Right atrium auricular region (tissue), 2 donors: ENCODE measurements at regions not wholly inside any gene's neighbourhood (a gene's known extent, or its start where the extent isn't known, plus 50 kb on each side); places are given as distances from the start of the nearest gene placed in this dataset.
"Not testable (repeated sequence)": the region's sequence is repeated elsewhere in the genome, so short reads cannot be mapped to it uniquely, and the experiment has no call there.

Experiments used
- DNase-seq: peaks from one replicate; pipeline ENCODE4 v3.0.0-alpha.2; 2019; ENCODE audit warnings: low spot score
- H3K27ac ChIP-seq, 2 donors: fragments of 200-600 bp; sonication (generic); 1 replicate in 1 of 2; 2 replicates in 1 of 2; pipeline ENCODE4 v1.5.1; 2016 to 2019
- H3K27me3 ChIP-seq, 2 donors: fragments of 200-600 bp; sonication (generic); one replicate each; pipeline versions ENCODE4 v1.5.1 to v1.6.0; 2017 to 2019
- H3K36me3 ChIP-seq: fragments of 200-600 bp; sonication (generic); one replicate; pipeline ENCODE4 v1.5.1; 2016
- H3K4me1 ChIP-seq, 2 donors: fragments of 200-600 bp; sonication (generic); one replicate each; pipeline versions ENCODE4 v1.5.1 to v1.6.0; 2017 to 2019
- H3K4me3 ChIP-seq, 2 donors: fragments of 200-600 bp; sonication (generic); 1 replicate in 1 of 2; 2 replicates in 1 of 2; pipeline ENCODE4 v1.5.1; 2017 to 2019; ENCODE audit warnings: mild to moderate bottlenecking in 1 of 2, moderate library complexity in 1 of 2
- H3K9me3 ChIP-seq, 2 donors: fragments of 200-600 bp; sonication (generic); one replicate each; pipeline ENCODE4 v1.5.1; 2019
- TF ChIP-seq, protein P1 (sequence below), 2 donors: fragments of 200-600 bp; sonication (generic); IDR thresholded peaks; one replicate each; pipeline ENCODE4 v1.5.1; 2019; ENCODE audit warnings: antibody characterized with exemption in 2 of 2

DNA sequence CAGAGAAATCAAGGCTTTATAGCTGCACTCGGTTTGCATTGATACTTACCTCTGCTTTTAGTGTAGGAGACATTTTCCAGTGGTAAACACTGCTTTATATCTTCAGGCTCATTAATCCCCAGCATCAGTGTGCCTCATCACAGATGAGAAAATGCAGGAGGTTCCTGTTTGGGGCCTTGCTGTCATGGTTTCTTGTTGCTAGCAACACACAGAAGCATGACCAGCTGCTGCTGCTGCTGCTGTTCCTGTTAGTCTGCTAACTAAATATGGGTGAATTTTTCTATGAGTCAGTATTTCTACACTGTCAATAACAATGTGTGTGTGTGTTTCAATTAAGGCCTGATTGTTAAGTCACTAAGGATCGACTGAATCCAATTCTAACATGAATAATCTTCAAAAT is 85.8 kb upstream of the RGS1 start:
- TF ChIP-seq, protein P1, sequence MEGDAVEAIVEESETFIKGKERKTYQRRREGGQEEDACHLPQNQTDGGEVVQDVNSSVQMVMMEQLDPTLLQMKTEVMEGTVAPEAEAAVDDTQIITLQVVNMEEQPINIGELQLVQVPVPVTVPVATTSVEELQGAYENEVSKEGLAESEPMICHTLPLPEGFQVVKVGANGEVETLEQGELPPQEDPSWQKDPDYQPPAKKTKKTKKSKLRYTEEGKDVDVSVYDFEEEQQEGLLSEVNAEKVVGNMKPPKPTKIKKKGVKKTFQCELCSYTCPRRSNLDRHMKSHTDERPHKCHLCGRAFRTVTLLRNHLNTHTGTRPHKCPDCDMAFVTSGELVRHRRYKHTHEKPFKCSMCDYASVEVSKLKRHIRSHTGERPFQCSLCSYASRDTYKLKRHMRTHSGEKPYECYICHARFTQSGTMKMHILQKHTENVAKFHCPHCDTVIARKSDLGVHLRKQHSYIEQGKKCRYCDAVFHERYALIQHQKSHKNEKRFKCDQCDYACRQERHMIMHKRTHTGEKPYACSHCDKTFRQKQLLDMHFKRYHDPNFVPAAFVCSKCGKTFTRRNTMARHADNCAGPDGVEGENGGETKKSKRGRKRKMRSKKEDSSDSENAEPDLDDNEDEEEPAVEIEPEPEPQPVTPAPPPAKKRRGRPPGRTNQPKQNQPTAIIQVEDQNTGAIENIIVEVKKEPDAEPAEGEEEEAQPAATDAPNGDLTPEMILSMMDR (IDR thresholded peaks at IDR 0.05): no peak
- Histone ChIP-seq H3K4me3 (no peak overlapping the region), H3K27me3 (no peaks in the 10 kb centered on the region), H3K36me3 (no peaks in the 10 kb centered on the region), H3K27ac (peak overlapping the region; percentile 39 to 57), H3K9me3 (no peaks in the 10 kb centered on the region), H3K4me1 (peaks cover 0 to 19% of the 10 kb centered on the region in 2 donors)
- DNase-seq: peak; percentile 69

DNA sequence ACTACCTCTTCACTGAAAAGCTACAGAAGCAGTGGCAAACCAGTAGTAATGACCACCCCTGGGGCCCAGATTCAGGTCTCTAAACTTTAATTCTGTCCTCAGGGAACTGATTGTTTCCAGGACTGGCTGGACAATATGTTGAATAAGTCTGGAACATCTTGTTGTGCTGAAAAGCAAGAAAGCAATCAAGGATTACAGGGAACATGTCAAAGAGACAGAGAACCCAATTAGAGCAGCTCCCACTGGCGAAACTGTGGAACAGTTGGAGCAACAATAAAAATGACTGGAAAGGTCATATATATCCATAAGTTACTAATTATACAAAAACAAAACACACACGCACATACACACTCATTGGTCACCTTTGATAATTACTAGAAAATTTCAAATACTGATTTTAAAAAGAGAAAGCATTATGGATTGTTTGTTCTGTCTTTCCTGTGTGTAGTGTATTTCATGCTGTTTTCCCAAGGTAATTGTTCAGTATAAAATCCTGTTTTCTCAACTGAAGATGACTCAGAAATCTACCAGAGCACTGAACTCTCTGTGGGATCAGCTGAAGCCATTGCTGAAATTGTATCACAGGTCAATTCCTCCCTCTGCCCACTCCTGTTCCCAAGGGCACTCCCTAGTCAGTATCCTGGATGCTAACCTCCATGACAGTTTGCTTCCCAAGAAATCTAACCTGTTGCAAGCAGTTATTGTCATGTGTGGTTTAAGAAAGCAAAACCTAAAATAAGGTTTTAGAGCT is 83.6 kb upstream of the RGS1 start:
- Histone ChIP-seq H3K36me3 (no peaks in the 10 kb centered on the region), H3K27me3 (no peaks in the 10 kb centered on the region), H3K27ac (no peak overlapping the region), H3K9me3 (no peaks in the 10 kb centered on the region), H3K4me1 (peaks cover 0 to 14% of the 10 kb centered on the region in 2 donors), H3K4me3 (no peak overlapping the region)
- DNase-seq: no peak
- TF ChIP-seq, protein P1 (IDR thresholded peaks at IDR 0.05): no peak

DNA sequence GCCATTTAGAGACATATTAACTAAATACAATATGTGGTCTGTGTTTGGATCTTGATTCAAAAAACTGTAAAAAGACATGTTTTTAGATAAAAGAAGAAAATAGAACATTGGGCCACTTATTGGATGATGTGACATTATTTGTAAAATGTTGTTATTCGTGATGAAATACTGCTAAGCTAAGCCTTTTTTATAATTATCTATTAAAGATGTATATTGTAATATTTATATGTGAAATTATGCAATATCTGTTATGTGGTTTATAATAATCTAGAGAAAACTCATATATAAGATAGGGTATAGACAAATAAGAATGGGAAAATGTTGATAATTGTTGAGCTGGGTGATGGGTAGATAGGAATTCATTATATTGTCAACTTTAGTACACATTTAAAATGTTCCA is 82.0 kb upstream of the RGS1 start:
- no peaks in the 10 kb centered on the region for H3K27me3 ChIP-seq
- DNase-seq: no peak
- no peaks in the 10 kb centered on the region for H3K9me3 ChIP-seq
- H3K4me3 ChIP-seq: no peak overlapping the region
- peaks cover 0 to 13% of the 10 kb centered on the region in 2 donors for H3K4me1 ChIP-seq
- TF ChIP-seq, protein P1 (IDR thresholded peaks at IDR 0.05): no peak
- H3K36me3 ChIP-seq: no peaks in the 10 kb centered on the region
- no peak overlapping the region for H3K27ac ChIP-seq

DNA sequence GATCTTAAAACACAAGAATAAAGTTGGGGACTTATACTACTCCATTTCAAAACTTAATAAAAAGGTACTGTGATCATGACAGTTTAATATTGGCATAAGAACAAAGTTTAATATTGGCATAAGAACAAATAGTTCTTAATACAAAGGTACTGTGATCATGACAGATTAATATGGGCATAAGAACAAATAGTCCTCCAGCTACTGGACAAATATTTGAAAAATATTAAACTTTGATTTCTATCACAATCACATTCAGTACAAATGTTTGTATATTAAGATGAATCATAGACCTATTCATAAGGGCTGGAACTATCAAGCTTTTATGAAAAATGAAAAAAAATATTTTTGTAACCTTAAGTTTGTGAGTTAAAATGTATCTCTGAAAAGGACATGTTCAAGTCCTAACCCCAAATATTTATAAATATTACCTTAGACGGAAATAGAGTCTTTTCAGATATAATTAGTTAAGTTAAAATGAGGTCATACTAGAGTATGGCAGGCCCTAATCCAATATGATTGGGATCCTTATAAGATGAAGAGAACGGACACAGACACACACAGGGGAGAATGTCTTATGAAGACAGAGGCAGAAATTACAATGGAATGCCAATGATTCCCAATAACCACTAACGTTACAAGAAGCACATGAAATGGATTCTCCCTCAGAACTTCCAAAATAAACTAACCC is 79.1 kb upstream of the RGS1 start:
- Histone ChIP-seq H3K4me1 (no peaks in the 10 kb centered on the region), H3K36me3 (no peaks in the 10 kb centered on the region), H3K9me3 (no peaks in the 10 kb centered on the region), H3K27me3 (no peaks in the 10 kb centered on the region), H3K4me3 (no peak overlapping the region), H3K27ac (no peak overlapping the region)
- TF ChIP-seq, protein P1 (IDR thresholded peaks at IDR 0.05): no peak
- no peak for DNase-seq

DNA sequence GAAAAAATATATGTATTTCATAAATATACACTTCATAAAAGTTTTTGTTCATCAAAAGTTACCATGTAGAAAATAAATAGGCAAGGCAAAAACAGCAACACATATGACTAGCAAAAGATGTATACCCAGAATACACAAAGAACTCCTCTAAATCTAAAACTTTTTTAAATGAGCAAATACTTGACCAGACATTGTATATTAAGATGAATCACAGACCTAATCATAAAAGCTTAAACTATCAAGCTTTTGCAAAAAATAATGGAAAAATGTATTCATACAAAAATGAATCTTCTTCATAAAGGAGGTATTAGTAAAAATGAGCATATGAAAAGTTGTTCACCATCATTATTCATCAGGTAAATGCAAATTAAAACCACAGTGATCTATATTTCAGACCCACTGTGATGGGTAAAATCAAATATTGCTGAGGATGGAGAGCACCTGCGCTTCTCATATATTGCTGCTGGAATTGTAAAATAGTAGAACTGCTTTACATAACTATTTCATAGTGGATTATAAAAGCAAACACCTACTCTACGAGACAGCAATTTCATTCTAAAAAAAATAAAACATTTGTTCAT is 78.3 kb upstream of the RGS1 start:
- Histone ChIP-seq H3K27me3 (no peaks in the 10 kb centered on the region), H3K9me3 (no peaks in the 10 kb centered on the region), H3K4me1 (no peaks in the 10 kb centered on the region), H3K4me3 (no peak overlapping the region), H3K36me3 (no peaks in the 10 kb centered on the region), H3K27ac (no peak overlapping the region)
- TF ChIP-seq, protein P1 (IDR thresholded peaks at IDR 0.05): no peak
- DNase-seq: no peak

DNA sequence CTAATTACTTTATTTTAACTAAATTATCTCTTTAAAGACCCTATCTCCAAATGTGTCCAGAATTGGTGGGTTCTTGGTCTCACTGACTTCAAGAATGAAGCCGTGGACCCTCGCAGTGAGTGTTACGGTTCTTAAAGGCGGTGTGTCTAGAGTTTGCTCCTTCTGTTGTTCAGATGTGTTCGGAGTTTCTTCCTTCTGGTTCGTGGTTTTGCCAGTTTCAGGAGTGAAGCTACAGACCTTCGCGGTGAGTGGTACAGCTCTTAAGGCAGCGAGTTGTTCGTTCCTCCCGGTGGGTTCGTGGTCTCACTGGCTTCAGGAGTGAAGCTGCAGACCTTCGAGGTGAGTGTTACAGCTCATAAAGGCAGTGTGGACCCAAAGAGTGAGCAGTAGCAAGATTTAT is 77.5 kb upstream of the RGS1 start:
- H3K36me3 ChIP-seq, H3K27me3 ChIP-seq, DNase-seq, H3K4me1 ChIP-seq, H3K27ac ChIP-seq, H3K9me3 ChIP-seq, H3K4me3 ChIP-seq: not testable (repeated sequence)

DNA sequence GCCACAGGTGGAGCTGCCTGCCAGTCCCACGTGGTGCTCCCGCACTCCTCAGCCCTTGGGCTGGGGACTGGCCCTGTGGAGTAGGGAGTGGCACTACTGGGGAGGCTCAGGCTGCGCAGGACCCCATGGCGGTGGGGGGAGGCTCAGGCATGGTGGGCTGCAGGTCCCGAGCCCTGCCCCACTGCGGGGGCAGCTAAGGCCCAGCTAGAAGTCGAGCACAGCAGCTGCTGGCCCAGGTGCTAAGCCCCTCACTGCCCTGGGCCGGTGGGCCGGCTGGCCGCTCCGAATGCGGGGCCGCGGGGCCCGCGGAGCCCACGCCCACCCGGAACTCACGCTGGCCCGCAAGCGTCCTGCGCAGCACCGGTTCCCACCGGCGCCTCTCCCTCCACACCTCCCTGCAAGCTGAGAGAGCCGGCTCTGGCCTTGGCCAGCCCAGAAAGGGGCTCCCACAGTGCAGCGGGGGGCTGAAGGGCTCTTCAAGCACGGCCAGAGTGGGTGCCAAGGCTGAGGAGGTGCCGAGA is 76.5 kb upstream of the RGS1 start:
- not testable (repeated sequence) for H3K4me3 ChIP-seq, H3K4me1 ChIP-seq, H3K36me3 ChIP-seq, H3K9me3 ChIP-seq, DNase-seq, H3K27me3 ChIP-seq, H3K27ac ChIP-seq

DNA sequence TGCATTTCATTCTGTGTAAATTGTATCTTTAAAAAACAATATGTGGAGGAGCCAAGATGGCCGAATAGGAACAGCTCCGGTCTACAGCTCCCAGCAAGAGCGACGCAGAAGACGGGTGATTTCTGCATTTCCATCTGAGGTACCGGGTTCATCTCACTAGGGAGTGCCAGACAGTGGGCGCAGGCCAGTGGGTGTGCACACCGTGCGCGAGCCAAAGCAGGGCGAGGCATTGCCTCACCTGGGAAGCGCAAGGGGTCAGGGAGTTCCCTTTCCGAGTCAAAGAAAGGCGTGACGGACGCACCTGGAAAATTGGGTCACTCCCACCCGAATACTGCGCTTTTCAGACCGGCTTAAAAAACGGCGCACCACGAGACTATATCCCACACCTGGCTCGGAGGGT is 75.0 kb upstream of the RGS1 start:
- H3K4me3 ChIP-seq, DNase-seq: not testable (repeated sequence)

More for the DNA sequence above, 75.0 kb upstream of the RGS1 start:
- not testable (repeated sequence) for H3K27ac ChIP-seq, H3K36me3 ChIP-seq, H3K9me3 ChIP-seq, H3K4me1 ChIP-seq, H3K27me3 ChIP-seq
